ENCODE measurements at regions not wholly inside any gene's neighbourhood (a gene's known extent, or its start where the extent isn't known, plus 50 kb on each side); places are given as distances from the start of the nearest gene placed in this dataset.

- no peak for TF ChIP-seq CTCF (IDR thresholded peaks at IDR 0.05 in 2 of 3, conservative IDR thresholded peaks at IDR 0.05 in 1 of 3; ENCODE audit: borderline replicate concordance in 1 of 3, insufficient read depth in 1 of 3, low read depth in 2 of 3, low read length in 2 of 3)
- TF ChIP-seq POLR2AphosphoS5 (IDR thresholded peaks at IDR 0.05; ENCODE audit: low read depth, low read length): no peak
- TF ChIP-seq, protein P1, sequence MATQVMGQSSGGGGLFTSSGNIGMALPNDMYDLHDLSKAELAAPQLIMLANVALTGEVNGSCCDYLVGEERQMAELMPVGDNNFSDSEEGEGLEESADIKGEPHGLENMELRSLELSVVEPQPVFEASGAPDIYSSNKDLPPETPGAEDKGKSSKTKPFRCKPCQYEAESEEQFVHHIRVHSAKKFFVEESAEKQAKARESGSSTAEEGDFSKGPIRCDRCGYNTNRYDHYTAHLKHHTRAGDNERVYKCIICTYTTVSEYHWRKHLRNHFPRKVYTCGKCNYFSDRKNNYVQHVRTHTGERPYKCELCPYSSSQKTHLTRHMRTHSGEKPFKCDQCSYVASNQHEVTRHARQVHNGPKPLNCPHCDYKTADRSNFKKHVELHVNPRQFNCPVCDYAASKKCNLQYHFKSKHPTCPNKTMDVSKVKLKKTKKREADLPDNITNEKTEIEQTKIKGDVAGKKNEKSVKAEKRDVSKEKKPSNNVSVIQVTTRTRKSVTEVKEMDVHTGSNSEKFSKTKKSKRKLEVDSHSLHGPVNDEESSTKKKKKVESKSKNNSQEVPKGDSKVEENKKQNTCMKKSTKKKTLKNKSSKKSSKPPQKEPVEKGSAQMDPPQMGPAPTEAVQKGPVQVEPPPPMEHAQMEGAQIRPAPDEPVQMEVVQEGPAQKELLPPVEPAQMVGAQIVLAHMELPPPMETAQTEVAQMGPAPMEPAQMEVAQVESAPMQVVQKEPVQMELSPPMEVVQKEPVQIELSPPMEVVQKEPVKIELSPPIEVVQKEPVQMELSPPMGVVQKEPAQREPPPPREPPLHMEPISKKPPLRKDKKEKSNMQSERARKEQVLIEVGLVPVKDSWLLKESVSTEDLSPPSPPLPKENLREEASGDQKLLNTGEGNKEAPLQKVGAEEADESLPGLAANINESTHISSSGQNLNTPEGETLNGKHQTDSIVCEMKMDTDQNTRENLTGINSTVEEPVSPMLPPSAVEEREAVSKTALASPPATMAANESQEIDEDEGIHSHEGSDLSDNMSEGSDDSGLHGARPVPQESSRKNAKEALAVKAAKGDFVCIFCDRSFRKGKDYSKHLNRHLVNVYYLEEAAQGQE (IDR thresholded peaks at IDR 0.05; ENCODE audit: low read depth): no peak
- TF ChIP-seq CBX3 (IDR thresholded peaks at IDR 0.05; ENCODE audit: low read depth): no peak
- TF ChIP-seq EZH2 (IDR thresholded peaks at IDR 0.05): no peak
Measured at GRCh38 chrX:39476604-39477021, 621.1 kb downstream of the BCOR start.

Data from HCT116 (cell line).